GM12892 (cell line): ENCODE measurements at regions not wholly inside any gene's neighbourhood (a gene's known extent, or its start where the extent isn't known, plus 50 kb on each side); places are given as distances from the start of the nearest gene placed in this dataset.

ENCODE experiments used
- POLR2A ChIP-seq: IDR thresholded peaks from 2 replicates; pipeline ENCODE4 v1.6.1; 2011; ENCODE audit warnings: low read depth, low read length, control low read depth
- TAF1 ChIP-seq: IDR thresholded peaks from 2 replicates; pipeline ENCODE4 v1.6.1; 2011; ENCODE audit warnings: low read depth, mild to moderate bottlenecking, control low read depth, low read length, borderline replicate concordance

DNA sequence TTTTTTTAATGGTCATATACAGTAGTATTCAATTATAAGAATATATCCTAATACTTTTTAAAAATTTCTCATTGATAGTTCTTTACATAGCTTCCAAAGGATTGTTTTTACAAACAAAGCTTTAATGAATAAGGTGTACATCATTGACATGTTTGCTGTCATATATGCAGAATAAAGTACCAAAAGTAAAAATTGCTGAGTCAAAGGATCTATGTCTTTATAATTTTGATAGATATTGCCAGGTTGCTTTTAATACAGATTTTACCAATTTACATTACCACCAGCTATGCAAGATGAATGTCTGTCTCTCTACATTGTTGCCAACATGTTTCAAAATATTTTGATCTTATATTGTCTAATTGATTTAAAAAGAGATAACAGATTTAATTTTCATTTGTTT lies 173.9 kb upstream of the FAM78B start:
- TF ChIP-seq TAF1 (no peak), POLR2A (no peak)
